Osteocyte (in vitro differentiated cells): ENCODE measurements at regions not wholly inside any gene's neighbourhood (a gene's known extent, or its start where the extent isn't known, plus 50 kb on each side); places are given as distances from the start of the nearest gene placed in this dataset.

Experiments
- DNase-seq: peaks from one replicate; pipeline ENCODE4 v3.0.0; 2021; ENCODE audit warnings: mixed read lengths; ENCODE audit not compliant: unreplicated experiment; ENCODE audit errors: extremely low spot score
- H3K27ac Mint-ChIP-seq: one replicate; pipeline ENCODE4 v1.8.0; 2021; ENCODE audit warnings: mild to moderate bottlenecking, mixed read lengths; ENCODE audit not compliant: unreplicated experiment
- H3K27me3 Mint-ChIP-seq: one replicate; pipeline ENCODE4 v1.8.0; 2021; ENCODE audit warnings: mixed read lengths; ENCODE audit not compliant: unreplicated experiment
- H3K36me3 Mint-ChIP-seq: one replicate; pipeline ENCODE4 v1.8.0; 2021; ENCODE audit warnings: mixed read lengths; ENCODE audit not compliant: unreplicated experiment
- H3K4me1 Mint-ChIP-seq: one replicate; pipeline ENCODE4 v1.8.0; 2021; ENCODE audit warnings: mixed read lengths; ENCODE audit not compliant: unreplicated experiment
- H3K4me3 Mint-ChIP-seq: one replicate; pipeline ENCODE4 v1.8.0; 2021; ENCODE audit warnings: mild to moderate bottlenecking, moderate library complexity, mixed read lengths; ENCODE audit not compliant: unreplicated experiment
- H3K9me3 Mint-ChIP-seq: one replicate; pipeline ENCODE4 v1.8.0; 2021; ENCODE audit warnings: mixed read lengths; ENCODE audit not compliant: unreplicated experiment
- CTCF ChIP-seq: fragments of 200-600 bp; sonication (generic); IDR thresholded peaks from 2 replicates; pipeline ENCODE4 v1.5.0; 2021; ENCODE audit warnings: antibody characterized with exemption, mild to moderate bottlenecking, moderate library complexity

- DNase-seq, result no peak
- Mint-ChIP-seq H3K36me3 (no peaks in the 10 kb centered on the region), H3K4me3 (no peak overlapping the region), H3K27me3 (no peaks in the 10 kb centered on the region), H3K4me1 (no peaks in the 10 kb centered on the region), H3K27ac (no peak overlapping the region), H3K9me3 (peaks cover 14% of the 10 kb centered on the region)
- TF ChIP-seq CTCF, result no peak
These were observed 85.8 kb upstream of the NELL2 start for GRCh38 chr12:44961887-44962286.

GRCh38 chr12:44960856-44961255, 84.7 kb upstream of the NELL2 start:
- Mint-ChIP-seq H3K36me3 (no peaks in the 10 kb centered on the region), H3K9me3 (peaks cover 14% of the 10 kb centered on the region), H3K27ac (no peak overlapping the region), H3K4me3 (no peak overlapping the region), H3K27me3 (no peaks in the 10 kb centered on the region), H3K4me1 (no peaks in the 10 kb centered on the region)
- no peak for TF ChIP-seq CTCF
- DNase-seq, result no peak

GRCh38 chr12:44960423-44960822, 84.3 kb upstream of the NELL2 start:
- Mint-ChIP-seq H3K27me3 (no peaks in the 10 kb centered on the region), H3K4me3 (no peak overlapping the region), H3K27ac (no peak overlapping the region), H3K4me1 (no peaks in the 10 kb centered on the region), H3K36me3 (no peaks in the 10 kb centered on the region), H3K9me3 (peaks cover 10% of the 10 kb centered on the region)
- no peak for DNase-seq
- TF ChIP-seq CTCF, result no peak

- no peak for TF ChIP-seq CTCF
- H3K36me3 Mint-ChIP-seq, result no peaks in the 10 kb centered on the region
- no peaks in the 10 kb centered on the region for H3K27me3 Mint-ChIP-seq
- H3K4me1 Mint-ChIP-seq, result no peaks in the 10 kb centered on the region
- H3K4me3 Mint-ChIP-seq, result no peak overlapping the region
- no peak overlapping the region for H3K27ac Mint-ChIP-seq
- H3K9me3 Mint-ChIP-seq, result no peaks in the 10 kb centered on the region
- no peak for DNase-seq
These were observed 71.0 kb upstream of the NELL2 start for GRCh38 chr12:44947163-44947562.

GRCh38 chr12:44942714-44943113, 66.6 kb upstream of the NELL2 start:
- no peaks in the 10 kb centered on the region for H3K36me3 Mint-ChIP-seq
- no peak overlapping the region for H3K27ac Mint-ChIP-seq
- TF ChIP-seq CTCF, result no peak
- peaks cover 5% of the 10 kb centered on the region for H3K9me3 Mint-ChIP-seq
- no peaks in the 10 kb centered on the region for H3K4me1 Mint-ChIP-seq
- H3K4me3 Mint-ChIP-seq, result no peak overlapping the region
- H3K27me3 Mint-ChIP-seq, result no peaks in the 10 kb centered on the region
- no peak for DNase-seq
